BJ (cell line): ENCODE measurements at regions not wholly inside any gene's neighbourhood (a gene's known extent, or its start where the extent isn't known, plus 50 kb on each side); places are given as distances from the start of the nearest gene placed in this dataset.

ENCODE experiments used
- CTCF ChIA-PET: fragments of 350-600 bp; formaldehyde crosslinking; extraction: SDS; loops from one replicate; lab custom pipeline; 2021; ENCODE audit warnings: antibody characterized with exemption, inconsistent platforms; lab: Yijun Ruan, JAX
- POLR2A ChIA-PET: fragments of 300-600 bp; sonication (Branson Sonifier 250); formaldehyde crosslinking; extraction: SDS; loops from one replicate; lab custom pipeline; 2021; ENCODE audit warnings: antibody characterized with exemption; lab: Charles Lee
- DNase-seq: peaks from one replicate; pipeline ENCODE4 v3.0.0-alpha.2; 2011; ENCODE audit warnings: low read depth
- H3K27me3 ChIP-seq: 2 replicates; pipeline ENCODE4 v1.6.0; 2011; ENCODE audit warnings: low read length; ENCODE audit not compliant: control insufficient read depth, insufficient read depth
- H3K36me3 ChIP-seq: 2 replicates; pipeline ENCODE4 v1.5.1; 2011; ENCODE audit warnings: low read length; ENCODE audit not compliant: control insufficient read depth, insufficient read depth
- H3K4me3 ChIP-seq: 2 replicates; pipeline ENCODE4 v1.5.1; 2011; ENCODE audit warnings: low read depth, mild to moderate bottlenecking, control low read depth, low read length
- CTCF ChIP-seq: IDR thresholded peaks from 2 replicates; pipeline ENCODE4 v1.5.1; 2011; ENCODE audit warnings: low read depth, mild to moderate bottlenecking, control low read depth, inconsistent platforms, low read length, moderate library complexity; ENCODE audit not compliant: insufficient read depth

- Histone ChIP-seq H3K4me3 (no peak overlapping the region), H3K27me3 (peaks cover 6% of the 10 kb centered on the region), H3K36me3 (no peaks in the 10 kb centered on the region)
- ChIA-PET CTCF (interaction anchor here (1.4 kb wide), 1 partner anchor 14 kb away, joined by 5 read pairs; no protein-coding TSS in a partner anchor), POLR2A (no interaction called here)
- no peak for TF ChIP-seq CTCF
- no peak for DNase-seq
These were observed 51.0 kb upstream of the EGFLAM start for GRCh38 chr5:38207343-38207742.

- no peak for DNase-seq
- CTCF ChIA-PET: interaction anchor here (1.7 kb wide), 1 partner anchor 9 kb away, joined by 5 read pairs; no protein-coding TSS in a partner anchor
- no peak for TF ChIP-seq CTCF
These were observed 55.6 kb upstream of the EGFLAM start for GRCh38 chr5:38202741-38203140.

GRCh38 chr5:38200872-38201557 is 57.3 kb upstream of the EGFLAM start:
- CTCF ChIA-PET: interaction anchor here (1.7 kb wide), 1 partner anchor 7 kb away, joined by 5 read pairs; no protein-coding TSS in a partner anchor

More at GRCh38 chr5:38202741-38203140, 55.6 kb upstream of the EGFLAM start:
- no peaks in the 10 kb centered on the region for H3K36me3 ChIP-seq
- POLR2A ChIA-PET: no interaction called here
- no peak overlapping the region for H3K4me3 ChIP-seq
- H3K27me3 ChIP-seq: peaks cover 8% of the 10 kb centered on the region

GRCh38 chr5:38197118-38197517 is 61.2 kb upstream of the EGFLAM start:
- ChIA-PET POLR2A (no interaction called here), CTCF (interaction anchor here (1.1 kb wide), 1 partner anchor 360 kb away, joined by 3 read pairs; no protein-coding TSS in a partner anchor)
- Histone ChIP-seq H3K36me3 (no peaks in the 10 kb centered on the region), H3K27me3 (peaks cover 7% of the 10 kb centered on the region), H3K4me3 (no peak overlapping the region)
- no peak for DNase-seq
- no peak for TF ChIP-seq CTCF

More at GRCh38 chr5:38200872-38201557, 57.3 kb upstream of the EGFLAM start:
- peaks cover 4% of the 10 kb centered on the region for H3K27me3 ChIP-seq
- no peak for TF ChIP-seq CTCF
- POLR2A ChIA-PET: no interaction called here
- H3K4me3 ChIP-seq: no peak overlapping the region
- DNase-seq: no peak
- no peaks in the 10 kb centered on the region for H3K36me3 ChIP-seq

- POLR2A ChIA-PET: interaction anchor here (0.5 kb wide), 1 partner anchor 780 kb away, joined by 4 read pairs; no protein-coding TSS in a partner anchor
- H3K27me3 ChIP-seq: peaks cover 5% of the 10 kb centered on the region
- DNase-seq: no peak
- CTCF ChIA-PET: interaction anchor here (0.6 to 6.1 kb wide), 34 partner anchors 9 to 867 kb away, joined by 3 to 67 read pairs (median 5); partner anchors contain the start of gene GDNF
- H3K36me3 ChIP-seq: no peaks in the 10 kb centered on the region
- H3K4me3 ChIP-seq: no peak overlapping the region
- peak; percentile 86 for TF ChIP-seq CTCF
These were observed 65.3 kb upstream of the EGFLAM start for GRCh38 chr5:38193015-38193581.
